ENCODE measurements at regions not wholly inside any gene's neighbourhood (a gene's known extent, or its start where the extent isn't known, plus 50 kb on each side); places are given as distances from the start of the nearest gene placed in this dataset.
"Not testable (repeated sequence)": the region's sequence is repeated elsewhere in the genome, so short reads cannot be mapped to it uniquely, and the experiment has no call there.

DNA sequence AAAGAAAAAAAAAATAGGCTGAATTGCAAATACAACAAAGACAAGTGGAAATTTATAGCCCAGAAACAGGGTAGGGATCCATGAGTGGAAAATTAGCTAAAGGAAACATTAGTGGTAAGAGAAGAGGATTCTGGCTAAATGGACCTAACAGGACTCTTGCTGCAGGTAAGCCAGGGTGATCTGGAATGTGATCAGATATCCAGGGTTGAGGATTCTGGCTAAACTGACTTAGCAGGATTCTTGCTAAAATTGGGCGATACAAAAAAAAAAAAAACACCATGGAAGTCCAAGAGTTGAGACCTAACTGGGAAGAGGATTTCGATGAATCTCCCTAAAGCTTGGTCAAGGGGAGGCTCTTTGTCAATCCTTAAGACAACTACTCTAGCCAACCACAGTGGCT lies 61.7 kb upstream of the ATF7IP2 start:
- Histone ChIP-seq H3K36me3 (no peaks in the 10 kb centered on the region), H3K9me3 (no peaks in the 10 kb centered on the region), H3K4me3 (no peak overlapping the region), H3K4me1 (no peaks in the 10 kb centered on the region), H3K27ac (no peak overlapping the region), H3K27me3 (no peaks in the 10 kb centered on the region), H3K9ac (ENCODE audit: low read depth in 2 of 2, low read length in 2 of 2) (no peak overlapping the region)
- no peak for DNase-seq
- intact Hi-C loops (cut with DNase I), result no loop called here
- TF ChIP-seq, protein P1, sequence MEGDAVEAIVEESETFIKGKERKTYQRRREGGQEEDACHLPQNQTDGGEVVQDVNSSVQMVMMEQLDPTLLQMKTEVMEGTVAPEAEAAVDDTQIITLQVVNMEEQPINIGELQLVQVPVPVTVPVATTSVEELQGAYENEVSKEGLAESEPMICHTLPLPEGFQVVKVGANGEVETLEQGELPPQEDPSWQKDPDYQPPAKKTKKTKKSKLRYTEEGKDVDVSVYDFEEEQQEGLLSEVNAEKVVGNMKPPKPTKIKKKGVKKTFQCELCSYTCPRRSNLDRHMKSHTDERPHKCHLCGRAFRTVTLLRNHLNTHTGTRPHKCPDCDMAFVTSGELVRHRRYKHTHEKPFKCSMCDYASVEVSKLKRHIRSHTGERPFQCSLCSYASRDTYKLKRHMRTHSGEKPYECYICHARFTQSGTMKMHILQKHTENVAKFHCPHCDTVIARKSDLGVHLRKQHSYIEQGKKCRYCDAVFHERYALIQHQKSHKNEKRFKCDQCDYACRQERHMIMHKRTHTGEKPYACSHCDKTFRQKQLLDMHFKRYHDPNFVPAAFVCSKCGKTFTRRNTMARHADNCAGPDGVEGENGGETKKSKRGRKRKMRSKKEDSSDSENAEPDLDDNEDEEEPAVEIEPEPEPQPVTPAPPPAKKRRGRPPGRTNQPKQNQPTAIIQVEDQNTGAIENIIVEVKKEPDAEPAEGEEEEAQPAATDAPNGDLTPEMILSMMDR (IDR thresholded peaks at IDR 0.05), result no peak

DNA sequence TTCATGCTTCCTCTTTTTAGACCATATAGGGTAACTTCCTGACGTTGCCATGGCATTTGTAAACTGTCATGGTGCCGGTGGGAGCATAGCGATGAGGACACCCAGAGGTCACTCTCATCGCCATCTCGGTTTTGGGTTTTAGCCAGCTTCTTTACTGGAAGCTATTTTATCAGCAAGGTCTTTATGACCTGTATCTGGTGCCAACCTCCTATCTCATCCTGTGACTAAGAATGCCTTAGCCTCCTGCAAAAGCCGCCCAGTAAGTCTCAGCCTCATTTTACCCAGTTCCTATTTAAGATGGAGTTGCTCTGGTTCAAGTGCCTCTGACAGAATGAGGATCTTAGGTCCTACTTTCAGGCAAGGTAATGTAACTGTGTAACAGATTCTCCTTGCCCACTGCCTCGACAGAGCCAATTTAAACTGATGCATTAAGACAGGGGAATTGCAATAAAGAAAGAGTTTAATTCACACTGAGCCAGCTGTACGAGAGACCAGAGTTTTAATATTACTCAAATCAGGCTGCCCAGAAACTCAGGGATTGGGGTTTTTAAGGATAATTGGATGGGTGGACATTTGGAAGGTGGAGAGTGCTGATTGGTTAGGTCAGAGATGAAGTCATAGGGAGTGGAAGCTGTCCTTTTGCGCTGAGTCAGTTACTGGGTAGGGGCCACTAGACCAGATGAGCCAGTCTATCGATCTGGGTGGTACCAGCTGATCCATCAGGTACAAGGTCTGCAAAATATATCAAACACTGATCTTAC lies 59.9 kb upstream of the ATF7IP2 start:
- Histone ChIP-seq H3K36me3 (no peaks in the 10 kb centered on the region), H3K27me3 (no peaks in the 10 kb centered on the region), H3K27ac (no peak overlapping the region), H3K4me3 (no peak overlapping the region), H3K4me1 (no peaks in the 10 kb centered on the region), H3K9me3 (no peaks in the 10 kb centered on the region), H3K9ac (ENCODE audit: low read depth in 2 of 2, low read length in 2 of 2) (no peak overlapping the region)
- TF ChIP-seq, protein P1 (IDR thresholded peaks at IDR 0.05), result no peak
- DNase-seq, result no peak
- intact Hi-C loops (cut with DNase I), result no loop called here

DNA sequence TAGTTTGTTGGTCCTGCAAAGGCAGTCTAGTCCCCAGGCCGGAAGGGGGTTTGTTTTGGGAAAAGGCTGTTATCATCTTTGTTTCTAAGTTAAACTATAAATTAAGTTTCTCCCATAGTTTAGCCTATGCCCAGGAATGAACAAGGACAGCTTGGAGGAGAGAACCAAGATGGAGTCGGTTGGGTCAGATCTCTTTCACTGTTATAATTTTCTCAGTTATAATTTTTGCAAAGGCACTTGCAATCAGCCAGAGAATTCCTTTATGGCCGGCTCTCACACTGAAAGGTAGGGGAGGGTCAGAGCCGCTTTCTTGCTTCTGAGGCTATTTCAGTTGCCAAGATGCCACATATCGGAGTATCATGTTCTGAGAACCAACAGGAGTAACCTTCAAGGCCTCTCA lies 59.2 kb upstream of the ATF7IP2 start:
- H3K9ac ChIP-seq (ENCODE audit: low read depth in 2 of 2, low read length in 2 of 2), result no peak overlapping the region
- H3K4me1 ChIP-seq, result no peaks in the 10 kb centered on the region
- no peak for DNase-seq
- TF ChIP-seq, protein P1 (IDR thresholded peaks at IDR 0.05), result no peak
- H3K9me3 ChIP-seq, result no peaks in the 10 kb centered on the region
- intact Hi-C loops (cut with DNase I), result no loop called here
- H3K36me3 ChIP-seq, result no peaks in the 10 kb centered on the region
- no peaks in the 10 kb centered on the region for H3K27me3 ChIP-seq
- H3K27ac ChIP-seq, result no peak overlapping the region
- H3K4me3 ChIP-seq, result no peak overlapping the region

DNA sequence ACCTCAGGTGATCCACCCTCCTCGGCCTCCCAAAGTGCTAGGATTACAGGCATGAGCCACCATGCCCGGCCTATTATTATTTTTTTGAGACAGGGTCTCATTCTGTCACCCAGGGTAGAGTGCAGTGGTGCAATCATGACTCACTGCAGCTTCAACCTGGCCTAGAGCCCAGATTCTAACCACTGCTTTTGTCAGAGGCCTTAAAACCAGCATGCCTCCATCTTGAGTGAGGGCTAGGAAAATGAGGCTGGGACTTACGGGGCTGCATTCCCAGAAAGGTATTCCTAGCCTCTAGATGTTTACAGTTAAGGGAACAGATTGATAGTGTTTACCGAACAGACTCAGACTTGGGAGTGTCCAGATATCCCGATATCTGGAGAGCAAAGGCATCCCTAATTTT lies 57.6 kb upstream of the ATF7IP2 start:
- intact Hi-C loops (cut with DNase I); DNase-seq; H3K9me3 ChIP-seq; H3K4me1 ChIP-seq; H3K4me3 ChIP-seq; H3K27me3 ChIP-seq; H3K9ac ChIP-seq (ENCODE audit: low read depth in 2 of 2, low read length in 2 of 2); H3K36me3 ChIP-seq; H3K27ac ChIP-seq: not testable (repeated sequence)

DNA sequence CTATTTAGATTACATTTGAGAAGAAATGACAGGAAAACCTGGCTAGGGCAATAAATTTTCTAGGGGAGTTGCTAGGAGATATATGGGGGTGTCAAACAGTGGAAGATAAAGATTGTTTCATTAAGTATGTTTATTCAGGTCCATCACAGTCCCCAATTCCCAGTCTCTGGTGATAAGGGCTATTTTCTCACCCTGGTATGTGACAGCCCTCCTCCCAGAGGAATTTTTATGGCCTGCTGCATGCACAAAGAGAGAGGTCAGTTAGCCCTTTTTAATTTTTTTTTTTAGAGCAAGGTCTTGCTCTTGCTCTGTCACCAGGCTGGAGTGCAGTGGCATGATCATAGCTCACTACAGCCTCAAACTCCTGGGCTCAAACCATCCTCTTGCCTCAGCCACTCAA lies 53.6 kb upstream of the ATF7IP2 start:
- intact Hi-C loops (cut with DNase I), result no loop called here
- Histone ChIP-seq H3K9ac (ENCODE audit: low read depth in 2 of 2, low read length in 2 of 2) (no peak overlapping the region), H3K27ac (no peak overlapping the region), H3K4me3 (no peak overlapping the region), H3K9me3 (no peaks in the 10 kb centered on the region), H3K27me3 (no peaks in the 10 kb centered on the region), H3K36me3 (no peaks in the 10 kb centered on the region), H3K4me1 (no peaks in the 10 kb centered on the region)
- DNase-seq, result no peak
- TF ChIP-seq, protein P1 (IDR thresholded peaks at IDR 0.05), result no peak

DNA sequence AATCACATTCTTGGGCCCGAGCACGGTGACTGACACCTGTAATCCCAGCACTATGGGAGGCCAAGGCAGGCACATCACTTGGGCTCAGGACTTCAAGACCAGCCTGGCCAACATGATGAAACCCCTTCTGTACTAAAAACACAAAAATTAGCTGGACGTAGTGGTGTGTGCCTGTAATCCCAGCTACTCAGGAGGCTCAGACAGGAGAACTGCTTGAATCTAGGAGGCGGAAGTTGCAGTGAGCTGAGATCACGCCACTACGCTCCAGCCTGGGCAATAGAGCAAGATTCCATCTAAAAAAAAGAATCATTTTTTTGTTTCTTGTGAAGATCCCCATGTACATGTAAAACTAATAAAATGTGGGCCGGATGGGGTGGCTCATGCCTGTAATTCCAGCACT lies 53.1 kb upstream of the ATF7IP2 start:
- no peak overlapping the region for H3K4me3 ChIP-seq
- H3K27ac ChIP-seq, result no peak overlapping the region
- intact Hi-C loops (cut with DNase I), result no loop called here

More for the DNA sequence above, 53.1 kb upstream of the ATF7IP2 start:
- H3K4me1 ChIP-seq, result no peaks in the 10 kb centered on the region
- no peak overlapping the region for H3K9ac ChIP-seq (ENCODE audit: low read depth in 2 of 2, low read length in 2 of 2)
- no peaks in the 10 kb centered on the region for H3K27me3 ChIP-seq
- DNase-seq, result no peak
- no peaks in the 10 kb centered on the region for H3K9me3 ChIP-seq
- TF ChIP-seq, protein P1 (IDR thresholded peaks at IDR 0.05), result no peak
- H3K36me3 ChIP-seq, result no peaks in the 10 kb centered on the region
